ENCODE measurements at regions not wholly inside any gene's neighbourhood (a gene's known extent, or its start where the extent isn't known, plus 50 kb on each side); places are given as distances from the start of the nearest gene placed in this dataset.
"Not testable (repeated sequence)": the region's sequence is repeated elsewhere in the genome, so short reads cannot be mapped to it uniquely, and the experiment has no call there.

DNA sequence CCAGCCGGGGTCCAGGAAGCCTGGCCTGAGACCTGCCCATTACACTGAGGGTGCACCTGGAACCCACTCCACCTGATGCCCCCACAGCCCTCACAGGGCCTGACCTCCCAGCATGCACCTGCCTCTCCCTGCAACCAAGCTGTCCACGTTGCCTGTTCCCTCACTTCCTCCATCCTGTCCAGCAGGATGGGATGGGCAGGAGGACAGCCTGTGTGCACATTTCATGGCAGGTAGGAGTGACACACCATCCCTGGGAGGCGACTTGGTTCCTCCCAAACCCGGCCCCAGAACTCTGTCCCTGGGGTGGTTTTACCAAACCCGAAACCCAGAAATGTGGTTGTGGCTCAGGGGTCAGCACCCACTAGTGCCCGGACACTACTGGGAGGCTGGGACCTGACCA is 203.8 kb upstream of the ZNF519 start:
- TF ChIP-seq, protein P1, sequence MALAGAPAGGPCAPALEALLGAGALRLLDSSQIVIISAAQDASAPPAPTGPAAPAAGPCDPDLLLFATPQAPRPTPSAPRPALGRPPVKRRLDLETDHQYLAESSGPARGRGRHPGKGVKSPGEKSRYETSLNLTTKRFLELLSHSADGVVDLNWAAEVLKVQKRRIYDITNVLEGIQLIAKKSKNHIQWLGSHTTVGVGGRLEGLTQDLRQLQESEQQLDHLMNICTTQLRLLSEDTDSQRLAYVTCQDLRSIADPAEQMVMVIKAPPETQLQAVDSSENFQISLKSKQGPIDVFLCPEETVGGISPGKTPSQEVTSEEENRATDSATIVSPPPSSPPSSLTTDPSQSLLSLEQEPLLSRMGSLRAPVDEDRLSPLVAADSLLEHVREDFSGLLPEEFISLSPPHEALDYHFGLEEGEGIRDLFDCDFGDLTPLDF (CRISPR knock-in tag; IDR thresholded peaks at IDR 0.05): not testable (repeated sequence)
- not testable (repeated sequence) for TF ChIP-seq GABPB1 (CRISPR knock-in tag; IDR thresholded peaks at IDR 0.05); SMAD4 (CRISPR knock-in tag; IDR thresholded peaks at IDR 0.05); NFE2L1 (CRISPR knock-in tag; IDR thresholded peaks at IDR 0.05); JUN (CRISPR knock-in tag; IDR thresholded peaks at IDR 0.05); TCF7 (CRISPR knock-in tag; IDR thresholded peaks at IDR 0.05; ENCODE audit: low read depth); NR1H2 (CRISPR knock-in tag; IDR thresholded peaks at IDR 0.05); NR2C2 (CRISPR knock-in tag; IDR thresholded peaks at IDR 0.05)
- TF ChIP-seq, protein P2, sequence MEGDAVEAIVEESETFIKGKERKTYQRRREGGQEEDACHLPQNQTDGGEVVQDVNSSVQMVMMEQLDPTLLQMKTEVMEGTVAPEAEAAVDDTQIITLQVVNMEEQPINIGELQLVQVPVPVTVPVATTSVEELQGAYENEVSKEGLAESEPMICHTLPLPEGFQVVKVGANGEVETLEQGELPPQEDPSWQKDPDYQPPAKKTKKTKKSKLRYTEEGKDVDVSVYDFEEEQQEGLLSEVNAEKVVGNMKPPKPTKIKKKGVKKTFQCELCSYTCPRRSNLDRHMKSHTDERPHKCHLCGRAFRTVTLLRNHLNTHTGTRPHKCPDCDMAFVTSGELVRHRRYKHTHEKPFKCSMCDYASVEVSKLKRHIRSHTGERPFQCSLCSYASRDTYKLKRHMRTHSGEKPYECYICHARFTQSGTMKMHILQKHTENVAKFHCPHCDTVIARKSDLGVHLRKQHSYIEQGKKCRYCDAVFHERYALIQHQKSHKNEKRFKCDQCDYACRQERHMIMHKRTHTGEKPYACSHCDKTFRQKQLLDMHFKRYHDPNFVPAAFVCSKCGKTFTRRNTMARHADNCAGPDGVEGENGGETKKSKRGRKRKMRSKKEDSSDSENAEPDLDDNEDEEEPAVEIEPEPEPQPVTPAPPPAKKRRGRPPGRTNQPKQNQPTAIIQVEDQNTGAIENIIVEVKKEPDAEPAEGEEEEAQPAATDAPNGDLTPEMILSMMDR (IDR thresholded peaks at IDR 0.05): not testable (repeated sequence)
- TF ChIP-seq, protein P3, sequence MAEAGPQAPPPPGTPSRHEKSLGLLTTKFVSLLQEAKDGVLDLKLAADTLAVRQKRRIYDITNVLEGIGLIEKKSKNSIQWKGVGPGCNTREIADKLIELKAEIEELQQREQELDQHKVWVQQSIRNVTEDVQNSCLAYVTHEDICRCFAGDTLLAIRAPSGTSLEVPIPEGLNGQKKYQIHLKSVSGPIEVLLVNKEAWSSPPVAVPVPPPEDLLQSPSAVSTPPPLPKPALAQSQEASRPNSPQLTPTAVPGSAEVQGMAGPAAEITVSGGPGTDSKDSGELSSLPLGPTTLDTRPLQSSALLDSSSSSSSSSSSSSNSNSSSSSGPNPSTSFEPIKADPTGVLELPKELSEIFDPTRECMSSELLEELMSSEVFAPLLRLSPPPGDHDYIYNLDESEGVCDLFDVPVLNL (CRISPR knock-in tag; IDR thresholded peaks at IDR 0.05; ENCODE audit: borderline replicate concordance, low read depth): not testable (repeated sequence)
